ENCODE measurements at regions not wholly inside any gene's neighbourhood (a gene's known extent, or its start where the extent isn't known, plus 50 kb on each side); places are given as distances from the start of the nearest gene placed in this dataset.
"Not testable (repeated sequence)": the region's sequence is repeated elsewhere in the genome, so short reads cannot be mapped to it uniquely, and the experiment has no call there.

DNA sequence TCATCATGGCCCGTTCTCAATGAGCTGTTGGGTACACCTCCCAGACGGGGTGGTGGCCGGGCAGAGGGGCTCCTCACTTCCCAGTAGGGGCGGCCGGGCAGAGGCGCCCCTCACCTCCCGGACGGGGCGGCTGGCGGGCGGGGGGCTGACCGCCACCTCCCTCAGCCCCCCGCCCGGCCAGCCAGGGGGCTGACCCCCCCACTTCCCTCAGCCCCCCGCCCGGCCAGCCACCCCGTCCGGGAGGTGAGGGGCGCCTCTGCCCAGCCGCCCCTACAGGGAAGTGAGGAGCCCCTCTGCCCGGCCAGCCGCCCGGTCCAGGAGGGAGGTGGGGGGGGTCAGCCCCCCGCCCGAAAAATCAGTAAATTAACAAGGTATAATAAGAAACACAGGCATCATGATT is 678.2 kb downstream of the PLOD2 start:
- H3K36me3 Mint-ChIP-seq; H3K4me1 Mint-ChIP-seq (ENCODE audit: low read depth); H3K4me3 Mint-ChIP-seq; DNase-seq; H3K27me3 Mint-ChIP-seq; intact Hi-C loops (cut with micrococcal nuclease); CTCF ChIA-PET; H3K9me3 Mint-ChIP-seq; H3K27ac Mint-ChIP-seq; POLR2A ChIA-PET: not testable (repeated sequence)

GRCh38 chr3:145483992-145484391 is 677.0 kb downstream of the PLOD2 start:
- intact Hi-C loops (cut with micrococcal nuclease): no loop called here
- CTCF ChIA-PET: no interaction called here
- POLR2A ChIA-PET: no interaction called here

GRCh38 chr3:145489011-145489410 is 672.0 kb downstream of the PLOD2 start:
- intact Hi-C loops (cut with micrococcal nuclease): no loop called here
- Mint-ChIP-seq H3K27ac (no peak overlapping the region), H3K36me3 (no peaks in the 10 kb centered on the region), H3K27me3 (no peaks in the 10 kb centered on the region), H3K4me3 (no peak overlapping the region), H3K9me3 (no peaks in the 10 kb centered on the region), H3K4me1 (ENCODE audit: low read depth) (no peaks in the 10 kb centered on the region)
- ChIA-PET POLR2A (no interaction called here), CTCF (no interaction called here)
- DNase-seq: no peak

More at GRCh38 chr3:145483992-145484391, 677.0 kb downstream of the PLOD2 start:
- no peaks in the 10 kb centered on the region for H3K4me1 Mint-ChIP-seq (ENCODE audit: low read depth)
- no peaks in the 10 kb centered on the region for H3K36me3 Mint-ChIP-seq
- H3K4me3 Mint-ChIP-seq: no peak overlapping the region
- no peak for DNase-seq
- H3K9me3 Mint-ChIP-seq: peaks cover 5% of the 10 kb centered on the region
- no peak overlapping the region for H3K27ac Mint-ChIP-seq
- H3K27me3 Mint-ChIP-seq: no peaks in the 10 kb centered on the region

DNA sequence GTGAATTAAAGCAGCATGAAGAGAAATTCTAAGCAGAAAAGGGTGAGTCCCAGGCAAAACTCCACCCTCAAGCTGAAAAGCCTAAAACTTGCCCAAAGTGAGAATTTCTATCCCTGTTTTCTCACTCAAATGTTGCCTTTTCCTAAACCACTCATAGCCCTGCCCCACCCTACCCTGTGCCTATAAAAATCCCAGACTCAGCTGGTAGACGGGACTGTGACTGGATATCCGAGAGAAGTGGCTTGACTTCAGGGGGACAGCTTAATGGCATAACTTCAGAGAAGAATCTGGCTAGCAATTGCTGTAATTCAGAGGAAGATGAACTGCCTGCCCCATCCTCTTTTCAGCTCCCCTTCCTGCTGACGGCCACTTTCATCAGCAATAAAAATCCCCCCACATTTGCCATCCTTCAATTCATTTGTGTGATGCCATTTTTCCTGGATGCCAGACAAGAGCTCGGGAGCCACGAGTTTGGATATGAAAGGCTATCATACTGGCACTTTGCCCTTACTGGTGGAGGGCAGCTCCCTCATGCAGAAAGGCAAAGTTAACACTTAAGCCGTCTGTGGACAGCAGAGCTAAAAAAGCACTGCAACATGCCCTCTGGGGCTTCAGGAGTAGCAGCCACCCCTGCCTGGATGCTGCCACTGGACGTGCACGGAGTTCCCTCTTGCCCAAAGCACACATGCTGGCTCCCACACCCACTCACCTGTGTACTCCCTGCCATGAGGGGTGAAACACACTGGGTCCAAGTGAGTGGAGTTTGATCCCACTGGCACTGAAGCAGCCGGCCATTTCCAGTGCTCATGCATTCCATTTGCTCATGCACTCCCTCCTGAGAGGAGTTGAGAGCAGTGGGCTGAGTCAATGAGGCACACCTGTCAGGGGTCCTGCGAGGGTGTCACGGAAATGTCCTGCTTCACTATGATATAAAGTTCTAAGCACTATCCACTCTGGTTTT is 670.6 kb downstream of the PLOD2 start:
- Mint-ChIP-seq H3K27me3 (no peaks in the 10 kb centered on the region), H3K9me3 (no peaks in the 10 kb centered on the region), H3K36me3 (no peaks in the 10 kb centered on the region), H3K27ac (no peak overlapping the region), H3K4me1 (ENCODE audit: low read depth) (no peaks in the 10 kb centered on the region), H3K4me3 (no peak overlapping the region)
- CTCF ChIA-PET: no interaction called here
- POLR2A ChIA-PET: no interaction called here
- no peak for DNase-seq
- intact Hi-C loops (cut with micrococcal nuclease): no loop called here

- no peaks in the 10 kb centered on the region for H3K36me3 Mint-ChIP-seq
- H3K27me3 Mint-ChIP-seq: no peaks in the 10 kb centered on the region
- no peak overlapping the region for H3K27ac Mint-ChIP-seq
- ChIA-PET CTCF (no interaction called here), POLR2A (no interaction called here)
- no peaks in the 10 kb centered on the region for H3K9me3 Mint-ChIP-seq
- no peak for DNase-seq
- H3K4me1 Mint-ChIP-seq (ENCODE audit: low read depth): no peaks in the 10 kb centered on the region
- intact Hi-C loops (cut with micrococcal nuclease): no loop called here
- H3K4me3 Mint-ChIP-seq: no peak overlapping the region
These were observed 668.5 kb downstream of the PLOD2 start for GRCh38 chr3:145492456-145492855.

DNA sequence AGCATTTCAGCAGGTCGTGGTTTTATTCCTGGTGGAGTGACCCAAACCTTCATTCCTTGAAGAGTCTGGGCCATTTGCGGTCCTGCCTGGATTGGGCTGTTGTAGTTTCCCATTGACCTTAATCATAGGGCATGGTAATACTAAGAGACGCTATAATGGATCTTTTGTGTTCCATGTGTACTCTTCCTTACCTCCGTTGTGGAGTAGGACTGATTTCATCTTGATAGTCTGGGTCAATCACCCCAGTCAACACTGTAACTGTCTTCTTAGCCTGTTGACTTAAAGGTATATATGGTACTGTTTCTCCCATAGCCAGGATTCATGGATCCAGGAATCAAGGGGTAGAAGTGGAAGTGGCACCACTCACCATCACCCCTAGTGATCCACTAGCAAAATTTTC is 643.6 kb downstream of the PLOD2 start:
- H3K36me3 Mint-ChIP-seq; H3K9me3 Mint-ChIP-seq; H3K4me1 Mint-ChIP-seq (ENCODE audit: low read depth); H3K4me3 Mint-ChIP-seq; DNase-seq; H3K27ac Mint-ChIP-seq; POLR2A ChIA-PET; intact Hi-C loops (cut with micrococcal nuclease); CTCF ChIA-PET; H3K27me3 Mint-ChIP-seq: not testable (repeated sequence)

DNA sequence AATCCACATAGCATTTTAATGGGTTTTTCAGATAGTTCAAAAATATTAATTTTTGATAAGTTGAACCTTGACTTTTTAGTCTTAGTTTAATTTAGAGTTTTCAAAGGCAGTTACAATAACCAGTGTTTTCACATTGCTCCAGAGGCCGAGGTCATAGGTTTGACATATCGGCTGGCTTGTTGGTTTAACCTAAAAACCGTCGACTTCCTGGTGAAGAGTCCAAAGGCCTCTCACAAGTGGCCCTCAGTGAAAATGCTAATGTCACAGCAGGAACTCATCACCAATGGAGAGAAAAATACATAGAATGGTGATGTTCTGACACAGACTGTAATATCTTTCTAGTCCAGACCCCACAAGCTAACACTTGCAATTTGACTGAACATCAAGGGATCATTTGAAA is 642.3 kb downstream of the PLOD2 start:
- Mint-ChIP-seq H3K27me3 (no peaks in the 10 kb centered on the region), H3K27ac (no peak overlapping the region), H3K4me1 (ENCODE audit: low read depth) (no peaks in the 10 kb centered on the region), H3K9me3 (no peaks in the 10 kb centered on the region), H3K36me3 (no peaks in the 10 kb centered on the region), H3K4me3 (no peak overlapping the region)
- intact Hi-C loops (cut with micrococcal nuclease): no loop called here
- ChIA-PET CTCF (no interaction called here), POLR2A (no interaction called here)
- DNase-seq: no peak

DNA sequence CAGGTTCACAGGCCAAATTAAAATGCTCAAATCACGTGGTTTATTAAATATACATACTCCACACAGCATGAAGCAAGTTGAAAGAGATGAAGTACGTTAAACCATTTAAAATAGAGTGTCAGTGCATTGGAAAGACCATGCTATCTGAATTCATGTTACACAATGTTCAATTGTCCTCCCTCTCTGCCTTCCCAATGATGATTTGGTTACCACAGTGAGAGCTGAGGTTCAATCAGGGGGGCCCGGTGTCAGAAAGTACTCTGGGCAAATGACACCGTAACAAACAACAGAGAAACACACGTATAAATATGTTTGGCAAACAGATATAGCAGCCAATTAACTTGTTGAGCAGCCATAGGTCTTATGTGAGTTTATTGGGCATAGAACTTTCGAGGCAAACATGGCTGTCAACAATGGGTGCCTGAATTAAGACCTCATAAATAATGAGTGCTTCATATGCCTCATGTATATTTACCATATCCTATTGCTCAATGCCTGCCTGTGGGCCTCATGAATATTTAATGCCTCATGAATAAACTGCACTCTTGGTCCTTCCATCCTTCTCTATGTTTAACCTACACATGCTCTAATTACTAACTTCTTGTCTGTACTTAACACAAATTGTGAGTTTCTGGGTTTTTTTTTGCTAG is 641.5 kb downstream of the PLOD2 start:
- intact Hi-C loops (cut with micrococcal nuclease): no loop called here
- no peaks in the 10 kb centered on the region for H3K36me3 Mint-ChIP-seq
- CTCF ChIA-PET: no interaction called here
- no peaks in the 10 kb centered on the region for H3K27me3 Mint-ChIP-seq
- no peak overlapping the region for H3K27ac Mint-ChIP-seq
- POLR2A ChIA-PET: no interaction called here
- H3K4me3 Mint-ChIP-seq: no peak overlapping the region
- no peak for DNase-seq
- H3K4me1 Mint-ChIP-seq (ENCODE audit: low read depth): no peaks in the 10 kb centered on the region
- no peaks in the 10 kb centered on the region for H3K9me3 Mint-ChIP-seq

GRCh38 chr3:145522179-145522578 is 638.8 kb downstream of the PLOD2 start:
- POLR2A ChIA-PET: no interaction called here
- peaks cover 3% of the 10 kb centered on the region for H3K9me3 Mint-ChIP-seq
- DNase-seq: no peak
- CTCF ChIA-PET: no interaction called here
- H3K4me1 Mint-ChIP-seq (ENCODE audit: low read depth): no peaks in the 10 kb centered on the region
- H3K27me3 Mint-ChIP-seq: no peaks in the 10 kb centered on the region
- H3K4me3 Mint-ChIP-seq: no peak overlapping the region
- no peak overlapping the region for H3K27ac Mint-ChIP-seq
- H3K36me3 Mint-ChIP-seq: no peaks in the 10 kb centered on the region
- intact Hi-C loops (cut with micrococcal nuclease): no loop called here

DNA sequence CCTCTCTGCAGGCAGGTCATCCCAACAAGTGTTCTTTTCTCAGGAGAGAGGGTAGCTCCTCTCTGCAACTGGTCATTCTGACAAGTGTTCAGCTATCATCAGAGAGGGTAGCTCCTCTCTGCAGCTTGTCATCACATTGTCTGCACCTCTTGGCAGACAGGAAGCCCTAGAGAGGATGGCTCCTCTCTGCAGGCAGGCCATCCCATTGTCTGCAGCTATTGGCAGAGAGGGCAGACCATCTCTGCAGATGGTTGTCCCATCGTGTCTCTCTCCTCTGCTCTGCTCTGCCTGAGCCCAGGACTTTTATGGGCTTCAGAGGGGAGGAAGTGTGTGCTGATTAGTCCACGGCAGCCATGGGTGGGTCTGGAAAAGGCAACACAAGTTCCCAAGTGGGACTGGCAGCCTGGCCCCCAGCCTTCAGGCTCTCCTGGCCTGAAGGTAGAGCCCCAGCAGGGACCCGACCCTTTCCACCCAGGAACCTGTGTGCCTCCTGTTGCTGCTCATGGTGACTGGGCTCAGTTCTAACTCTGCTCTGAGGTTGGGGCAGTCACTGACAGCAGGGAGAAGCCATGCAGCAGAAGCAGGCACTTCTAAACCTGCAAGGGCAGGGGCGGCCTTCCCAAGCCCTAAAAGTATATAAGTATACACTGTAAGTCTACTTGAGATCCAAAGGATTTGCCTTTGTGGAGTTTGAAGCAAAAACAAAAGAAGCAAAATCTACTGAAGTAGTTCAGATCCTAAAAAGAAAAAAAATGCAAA is 637.9 kb downstream of the PLOD2 start:
- Mint-ChIP-seq H3K27ac (no peak overlapping the region), H3K9me3 (peaks cover 4% of the 10 kb centered on the region), H3K36me3 (no peaks in the 10 kb centered on the region), H3K4me1 (ENCODE audit: low read depth) (no peaks in the 10 kb centered on the region), H3K4me3 (no peak overlapping the region), H3K27me3 (no peaks in the 10 kb centered on the region)
- no peak for DNase-seq
- POLR2A ChIA-PET: no interaction called here
- intact Hi-C loops (cut with micrococcal nuclease): no loop called here
- CTCF ChIA-PET: no interaction called here

DNA sequence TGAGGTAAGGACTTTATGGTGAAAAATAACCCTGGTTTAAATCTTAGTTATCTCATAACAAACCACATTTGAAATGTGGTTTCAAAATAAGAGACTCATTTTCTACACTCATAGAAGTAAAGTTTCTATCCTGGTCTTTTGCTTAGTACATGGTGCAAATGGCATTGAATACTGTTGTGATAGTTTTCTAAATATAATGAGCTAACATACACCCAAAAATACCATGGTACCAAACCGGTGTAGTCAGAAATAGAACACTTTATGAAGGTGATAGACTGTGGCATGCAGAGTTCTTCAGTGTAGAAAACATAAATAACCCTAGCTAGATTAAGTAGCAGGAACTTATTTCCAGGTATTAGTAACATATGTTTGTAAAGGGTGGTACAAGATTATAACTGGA is 629.4 kb downstream of the PLOD2 start:
- H3K36me3 Mint-ChIP-seq: no peaks in the 10 kb centered on the region
- ChIA-PET POLR2A (no interaction called here), CTCF (no interaction called here)
- intact Hi-C loops (cut with micrococcal nuclease): no loop called here
- no peak for DNase-seq
- no peak overlapping the region for H3K27ac Mint-ChIP-seq
- no peak overlapping the region for H3K4me3 Mint-ChIP-seq
- H3K27me3 Mint-ChIP-seq: no peaks in the 10 kb centered on the region
- H3K4me1 Mint-ChIP-seq (ENCODE audit: low read depth): no peaks in the 10 kb centered on the region
- peaks cover 6% of the 10 kb centered on the region for H3K9me3 Mint-ChIP-seq

DNA sequence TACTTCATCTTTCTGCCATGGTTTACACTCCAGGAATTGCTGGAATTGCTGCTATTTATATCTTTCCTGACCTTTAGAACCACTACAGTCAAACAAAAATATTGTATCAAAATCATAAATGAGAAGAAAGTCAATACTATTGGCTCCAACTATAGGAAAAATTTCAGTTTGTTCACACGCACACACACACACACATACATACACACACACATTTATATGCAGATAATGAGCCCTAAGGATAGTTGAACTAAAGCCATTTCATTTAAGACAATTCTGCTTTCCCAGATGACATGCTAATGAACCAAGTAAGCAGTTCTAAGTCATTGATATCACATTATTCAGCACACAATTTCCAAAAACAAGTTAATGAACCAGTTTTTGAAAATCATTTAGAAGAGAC is 627.3 kb downstream of the PLOD2 start:
- DNase-seq: no peak
- H3K27ac Mint-ChIP-seq: no peak overlapping the region
- H3K36me3 Mint-ChIP-seq: no peaks in the 10 kb centered on the region
- CTCF ChIA-PET: no interaction called here
- POLR2A ChIA-PET: no interaction called here
- no peaks in the 10 kb centered on the region for H3K27me3 Mint-ChIP-seq
- H3K4me1 Mint-ChIP-seq (ENCODE audit: low read depth): no peaks in the 10 kb centered on the region
- H3K4me3 Mint-ChIP-seq: no peak overlapping the region
- intact Hi-C loops (cut with micrococcal nuclease): no loop called here
- peaks cover 2% of the 10 kb centered on the region for H3K9me3 Mint-ChIP-seq

All from activated CD4-positive, alpha-beta memory T cell treated with anti-CD3 and anti-CD28 coated beads for 36 hours (primary cell).